Mesendoderm (in vitro differentiated cells): ENCODE measurements at regions not wholly inside any gene's neighbourhood (a gene's known extent, or its start where the extent isn't known, plus 50 kb on each side); places are given as distances from the start of the nearest gene placed in this dataset.

Experiments used
- DNase-seq: peaks from one replicate; pipeline ENCODE4 v3.0.0; 2013
- H2AK5ac ChIP-seq: 2 replicates; pipeline ENCODE4 v1.6.1; 2013; ENCODE audit warnings: low read length, inconsistent platforms
- H2BK120ac ChIP-seq: 2 replicates; pipeline ENCODE4 v1.6.1; 2013; ENCODE audit warnings: low read depth, mild to moderate bottlenecking, low read length, moderate library complexity, mixed read lengths
- H2BK15ac ChIP-seq: replicated peaks from 2 replicates; pipeline ENCODE4 v1.6.1; 2013; ENCODE audit warnings: low read depth, mild to moderate bottlenecking, moderate library complexity
- H2BK5ac ChIP-seq: 2 replicates; pipeline ENCODE4 v1.6.1; 2013; ENCODE audit warnings: low read length, inconsistent platforms
- H3K18ac ChIP-seq: 2 replicates; pipeline ENCODE4 v1.6.1; 2013; ENCODE audit warnings: mild to moderate bottlenecking, low read length, mixed read lengths
- H3K23ac ChIP-seq: one replicate; pipeline ENCODE4 v1.6.1; 2013; ENCODE audit warnings: low read length
- H3K27ac ChIP-seq: 2 replicates; pipeline ENCODE4 v1.5.1; 2013; ENCODE audit warnings: low read depth, mild to moderate bottlenecking, inconsistent platforms, low read length, moderate library complexity
- H3K27me3 ChIP-seq: 2 replicates; pipeline ENCODE4 v1.6.1; 2013; ENCODE audit warnings: low read length, control low read depth, mild to moderate bottlenecking, inconsistent platforms; ENCODE audit not compliant: insufficient read depth, poor library complexity
- H3K36me3 ChIP-seq: 2 replicates; pipeline ENCODE4 v1.6.1; 2013; ENCODE audit warnings: low read length, inconsistent platforms; ENCODE audit not compliant: control insufficient read depth, insufficient read depth
- H3K4ac ChIP-seq: one replicate; pipeline ENCODE4 v1.6.1; 2013; ENCODE audit warnings: low read depth, mild to moderate bottlenecking, low read length, moderate library complexity
- H3K4me1 ChIP-seq: 2 replicates; pipeline ENCODE4 v1.6.1; 2013; ENCODE audit warnings: low read depth, low read length, inconsistent platforms; ENCODE audit not compliant: control insufficient read depth
- H3K4me2 ChIP-seq: 2 replicates; pipeline ENCODE4 v1.6.1; 2013; ENCODE audit warnings: low read length
- H3K4me3 ChIP-seq: 2 replicates; pipeline ENCODE4 v1.5.1; 2013; ENCODE audit warnings: mild to moderate bottlenecking, low read length
- H3K56ac ChIP-seq: one replicate; pipeline ENCODE4 v1.6.1; 2013; ENCODE audit warnings: low read length
- H3K79me1 ChIP-seq: 2 replicates; pipeline ENCODE4 v1.6.1; 2013; ENCODE audit warnings: low read length, inconsistent platforms
- H3K79me2 ChIP-seq: 2 replicates; pipeline ENCODE4 v1.6.1; 2013; ENCODE audit warnings: mild to moderate bottlenecking, low read length; ENCODE audit not compliant: control insufficient read depth, insufficient read depth
- H3K9ac ChIP-seq: 2 replicates; pipeline ENCODE4 v1.6.1; 2013; ENCODE audit warnings: low read length, inconsistent platforms
- H4K5ac ChIP-seq: one replicate; pipeline ENCODE4 v1.6.1; 2013; ENCODE audit warnings: low read length
- H4K8ac ChIP-seq: one replicate; pipeline ENCODE4 v1.6.1; 2013; ENCODE audit warnings: low read depth, mild to moderate bottlenecking, control low read depth, low read length, moderate library complexity
- WGBS: extraction: QIAGEN DNeasy Blood & Tissue Kit; methylation state at CpG from one replicate; pipeline ENCODE4 v1.1.7; 2013; ENCODE audit warnings: low lambda C conversion rate, missing lambda C conversion rate; ENCODE audit not compliant: insufficient coverage; ENCODE audit errors: extremely low coverage; 5-methylcytosine and 5-hydroxymethylcytosine counted together

- Histone ChIP-seq H2AK5ac (no peak overlapping the region), H4K5ac (no peak overlapping the region), H2BK120ac (no peak overlapping the region), H3K4ac (no peak overlapping the region), H3K18ac (no peak overlapping the region), H2BK15ac (no peak overlapping the region), H3K4me3 (no peak overlapping the region), H3K79me2 (no peaks in the 10 kb centered on the region), H3K79me1 (no peaks in the 10 kb centered on the region), H3K23ac (no peak overlapping the region), H3K9ac (no peak overlapping the region), H3K36me3 (no peaks in the 10 kb centered on the region), H3K27ac (no peak overlapping the region), H3K4me2 (no peak overlapping the region), H3K4me1 (no peaks in the 10 kb centered on the region), H3K56ac (no peak overlapping the region), H2BK5ac (no peak overlapping the region), H3K27me3 (no peaks in the 10 kb centered on the region), H4K8ac (no peak overlapping the region)
- WGBS = no CpG with 5 or more reads among the region's 4 CpGs
- no peak for DNase-seq
These were observed 1260.5 kb upstream of the PCDH9 start for GRCh38 chr13:68490594-68490993.

GRCh38 chr13:68481130-68481529 lies 1251.0 kb upstream of the PCDH9 start:
- no peak overlapping the region for H4K5ac ChIP-seq
- H3K18ac ChIP-seq = no peak overlapping the region
- WGBS = no CpG with 5 or more reads among the region's 2 CpGs
- H3K36me3 ChIP-seq = no peaks in the 10 kb centered on the region
- no peaks in the 10 kb centered on the region for H3K4me1 ChIP-seq
- H3K4me3 ChIP-seq = no peak overlapping the region
- no peak overlapping the region for H3K56ac ChIP-seq
- no peaks in the 10 kb centered on the region for H3K79me1 ChIP-seq
- H2BK5ac ChIP-seq = no peak overlapping the region
- no peak overlapping the region for H3K4me2 ChIP-seq
- no peak overlapping the region for H2AK5ac ChIP-seq
- H3K23ac ChIP-seq = no peak overlapping the region
- no peak overlapping the region for H2BK15ac ChIP-seq
- H4K8ac ChIP-seq = no peak overlapping the region
- DNase-seq = no peak
- H2BK120ac ChIP-seq = no peak overlapping the region
- no peak overlapping the region for H3K9ac ChIP-seq
- no peaks in the 10 kb centered on the region for H3K79me2 ChIP-seq
- H3K27ac ChIP-seq = no peak overlapping the region
- no peak overlapping the region for H3K4ac ChIP-seq
- no peaks in the 10 kb centered on the region for H3K27me3 ChIP-seq

- Histone ChIP-seq H3K36me3 (no peaks in the 10 kb centered on the region), H3K4me3 (no peak overlapping the region), H3K79me1 (no peaks in the 10 kb centered on the region), H3K4ac (no peak overlapping the region), H3K4me2 (no peak overlapping the region), H3K9ac (no peak overlapping the region), H3K56ac (no peak overlapping the region), H2BK120ac (no peak overlapping the region), H2BK5ac (no peak overlapping the region), H2AK5ac (no peak overlapping the region), H3K79me2 (no peaks in the 10 kb centered on the region), H4K5ac (no peak overlapping the region), H4K8ac (no peak overlapping the region), H2BK15ac (no peak overlapping the region), H3K27ac (no peak overlapping the region), H3K18ac (no peak overlapping the region), H3K4me1 (no peaks in the 10 kb centered on the region), H3K27me3 (no peaks in the 10 kb centered on the region), H3K23ac (no peak overlapping the region)
- no CpG with 5 or more reads among the region's 1 CpG for WGBS
- no peak for DNase-seq
These were observed 1243.7 kb upstream of the PCDH9 start for GRCh38 chr13:68473834-68474326.

GRCh38 chr13:68467160-68467559 lies 1237.0 kb upstream of the PCDH9 start:
- no peak overlapping the region for H2BK15ac ChIP-seq
- no peak for DNase-seq
- no CpG with 5 or more reads among the region's 4 CpGs for WGBS
- no peaks in the 10 kb centered on the region for H3K36me3 ChIP-seq
- no peak overlapping the region for H3K4ac ChIP-seq
- no peaks in the 10 kb centered on the region for H3K79me1 ChIP-seq
- H2AK5ac ChIP-seq = no peak overlapping the region
- H3K9ac ChIP-seq = no peak overlapping the region
- no peak overlapping the region for H3K27ac ChIP-seq
- H3K56ac ChIP-seq = no peak overlapping the region
- H2BK5ac ChIP-seq = no peak overlapping the region
- no peaks in the 10 kb centered on the region for H3K79me2 ChIP-seq
- no peak overlapping the region for H3K23ac ChIP-seq
- H2BK120ac ChIP-seq = no peak overlapping the region
- H4K5ac ChIP-seq = no peak overlapping the region
- H3K4me2 ChIP-seq = no peak overlapping the region
- H4K8ac ChIP-seq = no peak overlapping the region
- no peaks in the 10 kb centered on the region for H3K27me3 ChIP-seq
- H3K18ac ChIP-seq = no peak overlapping the region
- H3K4me1 ChIP-seq = no peaks in the 10 kb centered on the region
- no peak overlapping the region for H3K4me3 ChIP-seq

- no peak overlapping the region for H3K4ac ChIP-seq
- H3K23ac ChIP-seq = no peak overlapping the region
- H3K4me3 ChIP-seq = no peak overlapping the region
- no peaks in the 10 kb centered on the region for H3K79me1 ChIP-seq
- H3K56ac ChIP-seq = no peak overlapping the region
- no peak overlapping the region for H3K9ac ChIP-seq
- no peaks in the 10 kb centered on the region for H3K36me3 ChIP-seq
- H4K8ac ChIP-seq = no peak overlapping the region
- no peak overlapping the region for H3K4me2 ChIP-seq
- H3K18ac ChIP-seq = no peak overlapping the region
- H2BK120ac ChIP-seq = no peak overlapping the region
- no peak overlapping the region for H2BK5ac ChIP-seq
- H3K27me3 ChIP-seq = no peaks in the 10 kb centered on the region
- no peak overlapping the region for H2AK5ac ChIP-seq
- no peak for DNase-seq
- no peaks in the 10 kb centered on the region for H3K4me1 ChIP-seq
- no peak overlapping the region for H2BK15ac ChIP-seq
- no peaks in the 10 kb centered on the region for H3K79me2 ChIP-seq
- no peak overlapping the region for H4K5ac ChIP-seq
- H3K27ac ChIP-seq = no peak overlapping the region
These were observed 1210.7 kb upstream of the PCDH9 start for GRCh38 chr13:68440874-68441273.

- Histone ChIP-seq H3K9ac (no peak overlapping the region), H3K36me3 (no peaks in the 10 kb centered on the region), H2BK5ac (no peak overlapping the region), H2BK120ac (no peak overlapping the region), H4K5ac (no peak overlapping the region), H3K79me2 (no peaks in the 10 kb centered on the region), H3K4me2 (no peak overlapping the region), H3K79me1 (no peaks in the 10 kb centered on the region), H2BK15ac (no peak overlapping the region), H3K27ac (no peak overlapping the region), H3K18ac (no peak overlapping the region), H2AK5ac (no peak overlapping the region), H3K23ac (no peak overlapping the region), H3K4me1 (no peaks in the 10 kb centered on the region), H3K27me3 (no peaks in the 10 kb centered on the region), H3K56ac (no peak overlapping the region), H3K4me3 (no peak overlapping the region), H4K8ac (no peak overlapping the region), H3K4ac (no peak overlapping the region)
- WGBS = no CpG with 5 or more reads among the region's 1 CpG
- no peak for DNase-seq
These were observed 1209.7 kb upstream of the PCDH9 start for GRCh38 chr13:68439817-68440216.
